Activated effector memory CD4-positive, alpha-beta T cell treated with anti-CD3 and anti-CD28 coated beads, Interleukin-2, amount 50 U/mL, for 16 hours (primary cell): ENCODE measurements at regions not wholly inside any gene's neighbourhood (a gene's known extent, or its start where the extent isn't known, plus 50 kb on each side); places are given as distances from the start of the nearest gene placed in this dataset.
A peak's percentile ranks its signal among the peaks of the same experiment; 100 is the strongest.

ENCODE experiments used
- DNase-seq: peaks from one replicate; pipeline ENCODE4 v3.0.0-alpha.2; 2020

- no peak for DNase-seq
These were observed 111.9 kb upstream of the CALN1 start for GRCh38 chr7:72524037-72524436.

GRCh38 chr7:72504061-72504706 is 92.0 kb upstream of the CALN1 start:
- DNase-seq: no peak

- no peak for DNase-seq
These were observed 91.5 kb upstream of the CALN1 start for GRCh38 chr7:72503644-72504043.

- no peak for DNase-seq
These were observed 82.7 kb upstream of the CALN1 start for GRCh38 chr7:72494807-72495206.

GRCh38 chr7:72493850-72494661 is 81.9 kb upstream of the CALN1 start:
- DNase-seq: peak; percentile 75

GRCh38 chr7:72492461-72493065 is 80.4 kb upstream of the CALN1 start:
- no peak for DNase-seq

GRCh38 chr7:72490301-72490700 is 78.2 kb upstream of the CALN1 start:
- no peak for DNase-seq

- DNase-seq: no peak
These were observed 69.8 kb upstream of the CALN1 start for GRCh38 chr7:72481934-72482333.

- DNase-seq: no peak
These were observed 64.6 kb upstream of the CALN1 start for GRCh38 chr7:72476608-72477305.

- no peak for DNase-seq
These were observed 55.1 kb upstream of the CALN1 start for GRCh38 chr7:72467237-72467636.

- no peak for DNase-seq
These were observed 54.7 kb upstream of the CALN1 start for GRCh38 chr7:72466797-72467196.

GRCh38 chr7:72465521-72465920 is 53.4 kb upstream of the CALN1 start:
- no peak for DNase-seq

- no peak for DNase-seq
These were observed 50.2 kb upstream of the CALN1 start for GRCh38 chr7:72462311-72462710.
